GM18517 (cell line): ENCODE measurements at regions not wholly inside any gene's neighbourhood (a gene's known extent, or its start where the extent isn't known, plus 50 kb on each side); places are given as distances from the start of the nearest gene placed in this dataset.
"Not testable (repeated sequence)": the region's sequence is repeated elsewhere in the genome, so short reads cannot be mapped to it uniquely, and the experiment has no call there.

Experiments used
- ATAC-seq: cut with Tn5 transposase; IDR thresholded peaks from one replicate; pipeline ENCODE4 v1.9.1; 2021; ENCODE audit warnings: mild to moderate bottlenecking, moderate library complexity; ENCODE audit not compliant: unreplicated experiment

- ATAC-seq, result no peak
Measured at GRCh38 chr12:125540580-125541204, 475.5 kb downstream of the AACS start.

- ATAC-seq, result no peak
Measured at GRCh38 chr12:125544960-125545359, 479.7 kb downstream of the AACS start.

GRCh38 chr12:125549171-125549570, 483.9 kb downstream of the AACS start:
- ATAC-seq, result no peak

DNA sequence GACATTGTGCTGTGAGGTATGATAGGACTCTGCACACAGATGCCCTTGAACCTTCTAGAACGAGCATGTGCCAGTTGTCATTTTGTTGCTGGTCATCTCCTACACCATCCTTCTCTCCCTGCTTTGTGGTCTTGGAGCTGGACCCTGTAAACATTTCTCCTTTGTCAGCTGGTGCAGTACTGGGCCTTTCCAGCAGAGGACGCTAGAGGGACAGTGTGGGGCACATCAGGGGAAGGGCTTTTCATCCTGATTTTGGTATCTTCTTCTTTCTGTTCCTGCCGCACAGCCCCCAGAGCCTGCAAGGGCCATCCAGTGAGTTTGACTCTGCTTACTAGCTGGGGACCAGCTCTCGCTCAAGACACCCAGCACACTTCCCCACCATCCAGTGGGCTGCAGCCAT, 484.6 kb downstream of the AACS start:
- no peak for ATAC-seq

DNA sequence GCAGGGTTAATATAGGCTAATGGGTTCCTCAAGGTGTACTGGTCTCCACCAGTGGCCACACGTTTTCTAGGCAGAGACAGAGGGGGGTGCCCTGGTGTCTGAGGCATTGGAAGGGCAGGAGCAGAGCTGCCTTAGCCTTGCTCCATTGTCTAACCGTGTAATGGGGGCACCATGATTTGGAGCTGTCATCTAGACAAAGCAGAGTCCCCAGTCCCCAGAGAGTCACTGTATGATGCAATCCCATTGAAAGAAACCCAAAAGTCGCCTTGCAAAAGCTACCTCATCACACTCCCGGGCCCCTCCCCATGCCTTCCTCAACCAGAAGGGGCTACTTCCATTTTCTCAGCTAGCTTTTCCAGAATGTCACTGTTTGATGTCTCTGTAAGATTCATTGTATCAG, 487.1 kb downstream of the AACS start:
- ATAC-seq, result no peak

DNA sequence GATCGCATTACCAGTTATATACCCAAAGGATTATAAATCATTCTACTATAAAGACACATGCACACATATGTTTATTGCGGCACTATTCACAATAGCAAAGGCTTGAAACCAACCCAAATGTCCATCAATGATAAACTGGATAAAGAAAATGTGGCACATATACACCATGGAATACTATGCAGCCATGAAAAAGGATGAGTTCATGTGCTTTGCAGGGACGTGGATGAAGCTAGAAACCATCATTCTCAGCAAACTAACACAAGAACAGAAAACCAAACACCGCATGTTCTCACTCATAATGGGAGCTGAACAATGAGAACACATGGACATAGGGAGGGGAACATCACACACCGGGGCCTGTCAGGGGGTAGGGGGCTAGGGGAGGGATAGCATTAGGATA, 495.8 kb downstream of the AACS start:
- not testable (repeated sequence) for ATAC-seq

GRCh38 chr12:125564753-125565152, 499.5 kb downstream of the AACS start:
- no peak for ATAC-seq

- ATAC-seq, result no peak
Measured at GRCh38 chr12:125567581-125567980, 502.3 kb downstream of the AACS start.

GRCh38 chr12:125568306-125568705, 503.1 kb downstream of the AACS start:
- no peak for ATAC-seq

DNA sequence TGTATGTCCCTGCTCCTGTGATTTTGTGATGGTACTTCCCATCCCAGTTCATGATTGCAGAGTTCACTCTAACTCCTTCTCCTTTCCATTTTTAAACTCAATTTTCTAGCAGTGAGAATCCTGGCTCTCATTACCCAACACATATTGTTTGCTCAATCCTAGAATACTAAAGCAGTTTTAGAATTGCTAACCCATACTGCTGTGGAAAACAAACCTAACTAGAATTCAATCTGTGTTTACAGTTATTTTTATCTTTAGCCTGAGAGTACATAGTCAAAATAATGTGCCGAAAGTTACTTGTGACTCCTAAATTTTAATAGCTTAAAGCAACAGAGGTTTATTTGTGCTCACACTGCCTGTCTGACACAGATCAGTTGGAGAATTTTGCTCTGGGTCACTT, 508.0 kb downstream of the AACS start:
- ATAC-seq, result no peak

- no peak for ATAC-seq
Measured at GRCh38 chr12:125577334-125577733, 512.1 kb downstream of the AACS start.

DNA sequence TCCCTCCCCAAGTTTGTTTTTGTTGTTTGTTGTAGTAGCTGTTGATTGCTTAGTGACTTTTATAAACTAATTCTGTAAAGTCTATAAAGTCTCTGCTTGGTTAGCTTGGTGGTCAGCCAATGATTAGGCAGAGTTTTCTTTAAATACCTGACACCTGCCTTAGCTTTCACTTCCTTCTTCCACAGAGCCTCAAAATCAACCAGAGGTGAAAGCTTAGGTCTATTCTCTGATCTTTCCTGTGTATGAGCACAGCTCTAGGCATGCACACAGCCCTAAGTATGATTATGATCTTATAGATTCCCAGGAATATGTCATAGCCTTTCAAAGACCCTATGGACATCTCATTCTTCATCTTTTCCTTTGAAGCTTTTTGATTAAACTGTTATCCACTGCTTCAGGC, 514.7 kb downstream of the AACS start:
- ATAC-seq, result no peak

- no peak for ATAC-seq
Measured at GRCh38 chr12:125583071-125583470, 517.8 kb downstream of the AACS start.

DNA sequence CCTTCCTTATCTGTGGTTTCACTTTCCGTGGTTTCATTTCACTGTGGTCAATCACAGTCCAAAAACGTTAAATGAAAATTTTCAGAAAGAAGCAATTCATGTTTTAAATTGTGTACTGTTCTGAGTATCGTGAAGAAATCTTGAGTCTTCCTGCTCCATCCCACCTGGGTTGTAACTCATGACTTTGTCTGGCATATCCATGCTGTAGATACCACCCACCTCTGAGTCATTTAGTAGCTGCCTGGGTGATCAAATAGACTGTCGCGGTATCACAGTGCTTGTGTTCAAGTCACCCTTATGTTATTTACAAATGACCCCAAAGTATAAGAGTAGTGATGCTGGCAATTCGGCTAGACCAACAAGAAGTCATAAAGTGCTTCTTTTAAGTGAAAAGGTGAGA, 521.2 kb downstream of the AACS start:
- ATAC-seq, result no peak

- ATAC-seq, result no peak
Measured at GRCh38 chr12:125593269-125593668, 528.0 kb downstream of the AACS start.

- ATAC-seq, result no peak
Measured at GRCh38 chr12:125604976-125605375, 539.7 kb downstream of the AACS start.

DNA sequence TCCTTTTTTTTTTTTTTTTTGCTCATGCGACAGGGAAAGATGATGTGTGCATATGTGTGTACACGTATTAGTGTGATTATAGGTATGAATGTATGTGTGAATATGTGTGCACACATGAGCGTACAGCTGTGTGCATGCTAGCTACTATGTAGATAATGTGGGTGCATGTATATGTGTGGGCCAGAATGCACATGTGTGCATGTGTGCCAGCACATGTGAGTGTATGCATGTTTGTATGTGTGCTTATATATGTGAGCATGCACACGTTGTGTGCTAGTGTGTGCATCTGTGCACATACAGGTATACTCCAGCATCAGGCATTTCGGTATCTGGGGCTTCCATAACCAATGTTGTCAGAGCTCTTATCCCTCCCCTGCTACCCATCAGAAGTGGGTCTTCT, 541.1 kb downstream of the AACS start:
- ATAC-seq, result no peak

DNA sequence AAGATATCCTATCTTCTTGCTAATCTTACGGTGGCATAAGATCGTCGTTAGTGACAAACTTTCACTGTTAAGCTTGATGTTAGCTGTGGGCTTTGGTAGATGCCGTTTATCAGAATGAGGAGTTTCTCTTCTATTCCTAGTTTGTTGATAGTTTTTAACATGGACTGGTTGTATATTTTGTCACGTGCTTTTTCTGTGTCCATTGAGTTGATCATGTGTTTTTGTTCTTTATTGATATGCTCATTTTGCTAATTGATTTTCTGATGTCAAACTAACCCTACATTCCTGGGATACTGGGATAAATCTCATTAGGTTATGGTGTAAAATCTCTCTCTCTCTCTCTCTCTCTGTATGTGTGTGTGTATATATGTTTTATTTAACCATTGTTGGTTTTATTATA, 545.1 kb downstream of the AACS start:
- no peak for ATAC-seq

- no peak for ATAC-seq
Measured at GRCh38 chr12:125610971-125611370, 545.7 kb downstream of the AACS start.

- ATAC-seq, result no peak
Measured at GRCh38 chr12:125614058-125614457, 548.8 kb downstream of the AACS start.

- no peak for ATAC-seq
Measured at GRCh38 chr12:125619723-125620122, 554.5 kb downstream of the AACS start.

GRCh38 chr12:125633686-125634085, 568.5 kb downstream of the AACS start:
- ATAC-seq, result no peak

GRCh38 chr12:125634813-125635212, 569.6 kb downstream of the AACS start:
- no peak for ATAC-seq
